ENCODE measurements at regions not wholly inside any gene's neighbourhood (a gene's known extent, or its start where the extent isn't known, plus 50 kb on each side); places are given as distances from the start of the nearest gene placed in this dataset.

GRCh38 chr5:125047871-125048270 lies 301.4 kb upstream of the ZNF608 start:
- Mint-ChIP-seq H3K27ac (no peak overlapping the region), H3K36me3 (no peaks in the 10 kb centered on the region), H3K27me3 (no peaks in the 10 kb centered on the region), H3K4me1 (no peaks in the 10 kb centered on the region), H3K4me3 (no peak overlapping the region), H3K9me3 (no peaks in the 10 kb centered on the region)
- no peak for ATAC-seq
- DNase-seq: no peak
- Histone ChIP-seq H3K27ac (ENCODE audit: low read depth, low read length) (no peak overlapping the region), H3K4me3 (ENCODE audit: low read length) (no peak overlapping the region), H3K9me3 (ENCODE audit: control insufficient read depth in 2 of 3, low read length in 3 of 3) (no peaks in the 10 kb centered on the region), H3K36me3 (ENCODE audit: control insufficient read depth in 2 of 3, insufficient read depth in 3 of 3, low read length in 3 of 3) (no peaks in the 10 kb centered on the region), H3K4me1 (ENCODE audit: control insufficient read depth in 2 of 2, insufficient read depth in 2 of 2, low read length in 2 of 2) (no peaks in the 10 kb centered on the region), H3K27me3 (ENCODE audit: control insufficient read depth in 2 of 2, insufficient read depth in 2 of 2, low read length in 2 of 2) (no peaks in the 10 kb centered on the region)
- ChIA-PET CTCF (no interaction called here), POLR2A (no interaction called here)
- intact Hi-C loops (cut with micrococcal nuclease): no loop called here

GRCh38 chr5:125049721-125050702 lies 303.6 kb upstream of the ZNF608 start:
- ChIA-PET POLR2A (no interaction called here), CTCF (no interaction called here)
- H3K36me3 Mint-ChIP-seq: no peaks in the 10 kb centered on the region

GRCh38 chr5:125050926-125051325 lies 304.5 kb upstream of the ZNF608 start:
- no peak overlapping the region for H3K27ac ChIP-seq (ENCODE audit: low read depth, low read length)
- no peaks in the 10 kb centered on the region for H3K4me1 ChIP-seq (ENCODE audit: control insufficient read depth in 2 of 2, insufficient read depth in 2 of 2, low read length in 2 of 2)
- DNase-seq: no peak
- Mint-ChIP-seq H3K36me3 (no peaks in the 10 kb centered on the region), H3K4me3 (no peak overlapping the region), H3K9me3 (no peaks in the 10 kb centered on the region), H3K4me1 (no peaks in the 10 kb centered on the region), H3K27ac (no peak overlapping the region), H3K27me3 (no peaks in the 10 kb centered on the region)
- H3K36me3 ChIP-seq (ENCODE audit: control insufficient read depth in 2 of 3, insufficient read depth in 3 of 3, low read length in 3 of 3): no peaks in the 10 kb centered on the region
- no peaks in the 10 kb centered on the region for H3K27me3 ChIP-seq (ENCODE audit: control insufficient read depth in 2 of 2, insufficient read depth in 2 of 2, low read length in 2 of 2)
- no peak overlapping the region for H3K4me3 ChIP-seq (ENCODE audit: low read length)
- intact Hi-C loops (cut with micrococcal nuclease): no loop called here
- ChIA-PET POLR2A (no interaction called here), CTCF (no interaction called here)
- no peak for ATAC-seq
- H3K9me3 ChIP-seq (ENCODE audit: control insufficient read depth in 2 of 3, low read length in 3 of 3): no peaks in the 10 kb centered on the region

More at GRCh38 chr5:125049721-125050702, 303.6 kb upstream of the ZNF608 start:
- H3K4me3 Mint-ChIP-seq: no peak overlapping the region
- intact Hi-C loops (cut with micrococcal nuclease): no loop called here
- H3K9me3 ChIP-seq (ENCODE audit: control insufficient read depth in 2 of 3, low read length in 3 of 3): no peaks in the 10 kb centered on the region
- H3K4me1 ChIP-seq (ENCODE audit: control insufficient read depth in 2 of 2, insufficient read depth in 2 of 2, low read length in 2 of 2): no peaks in the 10 kb centered on the region
- ATAC-seq (no peak), DNase-seq (no peak)
- H3K27me3 Mint-ChIP-seq: no peaks in the 10 kb centered on the region
- H3K27ac ChIP-seq (ENCODE audit: low read depth, low read length): no peak overlapping the region
- no peaks in the 10 kb centered on the region for H3K4me1 Mint-ChIP-seq
- no peak overlapping the region for H3K27ac Mint-ChIP-seq
- H3K27me3 ChIP-seq (ENCODE audit: control insufficient read depth in 2 of 2, insufficient read depth in 2 of 2, low read length in 2 of 2): no peaks in the 10 kb centered on the region
- H3K4me3 ChIP-seq (ENCODE audit: low read length): no peak overlapping the region
- no peaks in the 10 kb centered on the region for H3K36me3 ChIP-seq (ENCODE audit: control insufficient read depth in 2 of 3, insufficient read depth in 3 of 3, low read length in 3 of 3)
- no peaks in the 10 kb centered on the region for H3K9me3 Mint-ChIP-seq

GRCh38 chr5:125052584-125052983 lies 306.1 kb upstream of the ZNF608 start:
- Mint-ChIP-seq H3K9me3 (no peaks in the 10 kb centered on the region), H3K27me3 (no peaks in the 10 kb centered on the region), H3K36me3 (no peaks in the 10 kb centered on the region), H3K4me3 (no peak overlapping the region), H3K27ac (no peak overlapping the region), H3K4me1 (no peaks in the 10 kb centered on the region)
- no peak overlapping the region for H3K4me3 ChIP-seq (ENCODE audit: low read length)
- ChIA-PET CTCF (no interaction called here), POLR2A (no interaction called here)
- no peaks in the 10 kb centered on the region for H3K27me3 ChIP-seq (ENCODE audit: control insufficient read depth in 2 of 2, insufficient read depth in 2 of 2, low read length in 2 of 2)
- H3K4me1 ChIP-seq (ENCODE audit: control insufficient read depth in 2 of 2, insufficient read depth in 2 of 2, low read length in 2 of 2): no peaks in the 10 kb centered on the region
- DNase-seq: no peak
- no peaks in the 10 kb centered on the region for H3K36me3 ChIP-seq (ENCODE audit: control insufficient read depth in 2 of 3, insufficient read depth in 3 of 3, low read length in 3 of 3)
- intact Hi-C loops (cut with micrococcal nuclease): no loop called here
- no peak for ATAC-seq
- H3K27ac ChIP-seq (ENCODE audit: low read depth, low read length): no peak overlapping the region
- H3K9me3 ChIP-seq (ENCODE audit: control insufficient read depth in 2 of 3, low read length in 3 of 3): no peaks in the 10 kb centered on the region

GRCh38 chr5:125053179-125053578 lies 306.7 kb upstream of the ZNF608 start:
- Mint-ChIP-seq H3K27me3 (no peaks in the 10 kb centered on the region), H3K4me1 (no peaks in the 10 kb centered on the region), H3K9me3 (no peaks in the 10 kb centered on the region), H3K27ac (no peak overlapping the region), H3K36me3 (no peaks in the 10 kb centered on the region), H3K4me3 (no peak overlapping the region)
- ChIA-PET POLR2A (no interaction called here), CTCF (no interaction called here)
- H3K4me3 ChIP-seq (ENCODE audit: low read length): no peak overlapping the region
- intact Hi-C loops (cut with micrococcal nuclease): no loop called here
- no peak overlapping the region for H3K27ac ChIP-seq (ENCODE audit: low read depth, low read length)
- H3K4me1 ChIP-seq (ENCODE audit: control insufficient read depth in 2 of 2, insufficient read depth in 2 of 2, low read length in 2 of 2): no peaks in the 10 kb centered on the region
- DNase-seq: no peak
- H3K9me3 ChIP-seq (ENCODE audit: control insufficient read depth in 2 of 3, low read length in 3 of 3): no peaks in the 10 kb centered on the region
- ATAC-seq: no peak
- H3K36me3 ChIP-seq (ENCODE audit: control insufficient read depth in 2 of 3, insufficient read depth in 3 of 3, low read length in 3 of 3): no peaks in the 10 kb centered on the region
- H3K27me3 ChIP-seq (ENCODE audit: control insufficient read depth in 2 of 2, insufficient read depth in 2 of 2, low read length in 2 of 2): no peaks in the 10 kb centered on the region

- Mint-ChIP-seq H3K36me3 (no peaks in the 10 kb centered on the region), H3K4me3 (no peak overlapping the region), H3K27ac (no peak overlapping the region), H3K4me1 (no peaks in the 10 kb centered on the region), H3K27me3 (no peaks in the 10 kb centered on the region), H3K9me3 (no peaks in the 10 kb centered on the region)
- H3K4me1 ChIP-seq (ENCODE audit: control insufficient read depth in 2 of 2, insufficient read depth in 2 of 2, low read length in 2 of 2): no peaks in the 10 kb centered on the region
- H3K36me3 ChIP-seq (ENCODE audit: control insufficient read depth in 2 of 3, insufficient read depth in 3 of 3, low read length in 3 of 3): no peaks in the 10 kb centered on the region
- ATAC-seq (no peak), DNase-seq (no peak)
- no peak overlapping the region for H3K27ac ChIP-seq (ENCODE audit: low read depth, low read length)
- no peaks in the 10 kb centered on the region for H3K9me3 ChIP-seq (ENCODE audit: control insufficient read depth in 2 of 3, low read length in 3 of 3)
- intact Hi-C loops (cut with micrococcal nuclease): no loop called here
- no peak overlapping the region for H3K4me3 ChIP-seq (ENCODE audit: low read length)
- no peaks in the 10 kb centered on the region for H3K27me3 ChIP-seq (ENCODE audit: control insufficient read depth in 2 of 2, insufficient read depth in 2 of 2, low read length in 2 of 2)
- ChIA-PET POLR2A (no interaction called here), CTCF (no interaction called here)
Observed at GRCh38 chr5:125054146-125054545, 307.7 kb upstream of the ZNF608 start.

Data from naive thymus-derived CD4-positive, alpha-beta T cell (primary cell).